ENCODE measurements at regions not wholly inside any gene's neighbourhood (a gene's known extent, or its start where the extent isn't known, plus 50 kb on each side); places are given as distances from the start of the nearest gene placed in this dataset.
A peak's percentile ranks its signal among the peaks of the same experiment; 100 is the strongest.

- peak; percentile 2 to 66 for DNase-seq
Measured at GRCh38 chr15:35206060-35206675, 121.1 kb upstream of the NANOGP8 start.

GRCh38 chr15:35198197-35198596, 113.1 kb upstream of the NANOGP8 start:
- DNase-seq, result no peak

GRCh38 chr15:35197754-35198153, 112.7 kb upstream of the NANOGP8 start:
- no peak for DNase-seq

GRCh38 chr15:35197306-35197705, 112.2 kb upstream of the NANOGP8 start:
- no peak for DNase-seq

GRCh38 chr15:35196273-35196672, 111.2 kb upstream of the NANOGP8 start:
- no peak for DNase-seq

- DNase-seq, result no peak
Measured at GRCh38 chr15:35195649-35196048, 110.6 kb upstream of the NANOGP8 start.

GRCh38 chr15:35195031-35195430, 109.9 kb upstream of the NANOGP8 start:
- DNase-seq, result no peak

GRCh38 chr15:35194296-35194695, 109.2 kb upstream of the NANOGP8 start:
- no peak for DNase-seq

- no peak for DNase-seq
Measured at GRCh38 chr15:35191783-35192182, 106.7 kb upstream of the NANOGP8 start.

GRCh38 chr15:35186346-35186745, 101.3 kb upstream of the NANOGP8 start:
- no peak for DNase-seq

GRCh38 chr15:35184646-35185045, 99.6 kb upstream of the NANOGP8 start:
- DNase-seq, result no peak

- DNase-seq, result no peak
Measured at GRCh38 chr15:35182841-35183479, 97.9 kb upstream of the NANOGP8 start.

GRCh38 chr15:35181538-35181937, 96.4 kb upstream of the NANOGP8 start:
- no peak for DNase-seq

- no peak for DNase-seq
Measured at GRCh38 chr15:35179739-35180138, 94.6 kb upstream of the NANOGP8 start.

GRCh38 chr15:35178186-35178585, 93.1 kb upstream of the NANOGP8 start:
- peak in 1 of 2 donors; percentile 0 for DNase-seq

GRCh38 chr15:35174948-35175347, 89.9 kb upstream of the NANOGP8 start:
- DNase-seq, result no peak

- DNase-seq, result no peak
Measured at GRCh38 chr15:35173444-35174118, 88.5 kb upstream of the NANOGP8 start.

GRCh38 chr15:35170207-35170606, 85.1 kb upstream of the NANOGP8 start:
- no peak for DNase-seq

GRCh38 chr15:35168464-35168863, 83.4 kb upstream of the NANOGP8 start:
- DNase-seq, result no peak

GRCh38 chr15:35167675-35168074, 82.6 kb upstream of the NANOGP8 start:
- DNase-seq, result no peak

- no peak for DNase-seq
Measured at GRCh38 chr15:35166730-35167359, 81.8 kb upstream of the NANOGP8 start.

- DNase-seq, result no peak
Measured at GRCh38 chr15:35161694-35162093, 76.6 kb upstream of the NANOGP8 start.

- DNase-seq, result no peak
Measured at GRCh38 chr15:35159170-35159569, 74.1 kb upstream of the NANOGP8 start.

GRCh38 chr15:35151782-35152181, 66.7 kb upstream of the NANOGP8 start:
- DNase-seq, result no peak
